Chondrocyte (in vitro differentiated cells): ENCODE measurements at regions not wholly inside any gene's neighbourhood (a gene's known extent, or its start where the extent isn't known, plus 50 kb on each side); places are given as distances from the start of the nearest gene placed in this dataset.
"Not testable (repeated sequence)": the region's sequence is repeated elsewhere in the genome, so short reads cannot be mapped to it uniquely, and the experiment has no call there.

Experiments used
- DNase-seq: peaks from one replicate; pipeline ENCODE4 v3.0.0; 2021; ENCODE audit warnings: mixed read lengths, low spot score
- H3K27ac Mint-ChIP-seq: one replicate; pipeline ENCODE4 v1.8.0; 2021; ENCODE audit warnings: mild to moderate bottlenecking, moderate library complexity, mixed read lengths; ENCODE audit not compliant: unreplicated experiment
- H3K27me3 Mint-ChIP-seq: 2 replicates; pipeline ENCODE4 v1.8.0; 2021; ENCODE audit warnings: low read depth, mixed read lengths
- H3K36me3 Mint-ChIP-seq: 2 replicates; pipeline ENCODE4 v1.8.0; 2021; ENCODE audit warnings: low read depth, mixed read lengths
- H3K4me1 Mint-ChIP-seq: 2 replicates; pipeline ENCODE4 v1.8.0; 2021; ENCODE audit warnings: low read depth, mild to moderate bottlenecking, mixed read lengths
- H3K4me3 Mint-ChIP-seq: one replicate; pipeline ENCODE4 v1.8.0; 2021; ENCODE audit warnings: mild to moderate bottlenecking, moderate library complexity, mixed read lengths; ENCODE audit not compliant: unreplicated experiment
- H3K9me3 Mint-ChIP-seq: 2 replicates; pipeline ENCODE4 v1.8.0; 2021; ENCODE audit warnings: low read depth, mixed read lengths
- TF ChIP-seq, protein P1 (sequence below): fragments of 200-600 bp; sonication (generic); IDR thresholded peaks from 2 replicates; pipeline ENCODE4 v1.5.0; 2021; ENCODE audit warnings: antibody characterized with exemption, mild to moderate bottlenecking, moderate library complexity

DNA sequence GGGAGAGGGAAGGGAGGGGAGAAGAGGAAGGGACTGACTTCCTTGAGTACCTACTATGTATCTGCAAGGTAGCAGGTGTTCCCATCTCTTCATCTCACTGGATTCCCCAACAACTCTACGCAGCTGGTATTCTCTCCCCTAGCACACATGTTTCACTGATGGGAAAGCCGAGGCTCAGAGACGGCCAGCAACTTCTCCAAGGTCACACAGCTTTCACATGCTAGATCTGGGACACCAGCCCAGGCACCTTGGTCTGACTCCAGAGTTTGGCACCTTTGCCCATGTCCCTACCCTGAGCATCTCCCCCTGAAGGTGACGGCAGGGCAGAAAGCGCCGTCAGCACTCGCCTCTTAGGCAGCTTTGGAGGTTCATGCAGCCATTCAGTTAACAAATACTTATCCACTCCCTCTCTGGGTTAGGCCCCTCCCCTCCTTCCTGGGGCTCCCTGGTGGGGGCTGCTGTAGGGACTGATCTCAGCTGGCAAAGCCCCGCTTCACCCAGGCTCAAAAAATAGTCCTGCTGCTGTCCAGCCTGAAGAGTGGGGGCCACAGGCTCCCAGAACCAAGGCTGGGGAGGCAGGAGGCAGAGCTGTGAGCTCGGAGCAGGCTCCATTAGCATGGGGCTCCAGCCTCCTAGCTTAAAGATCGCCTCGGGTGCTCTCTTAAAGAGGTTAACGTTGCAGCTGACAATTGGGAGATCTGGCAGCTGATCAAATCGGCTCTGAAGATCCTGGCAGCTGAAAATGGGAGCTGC lies 79.4 kb downstream of the IGLL1 start:
- H3K27me3 Mint-ChIP-seq = peaks cover 13% of the 10 kb centered on the region
- H3K9me3 Mint-ChIP-seq = no peaks in the 10 kb centered on the region
- no peak overlapping the region for H3K4me3 Mint-ChIP-seq
- H3K36me3 Mint-ChIP-seq = no peaks in the 10 kb centered on the region
- H3K27ac Mint-ChIP-seq = no peak overlapping the region
- peak; percentile 41 for DNase-seq
- TF ChIP-seq, protein P1, sequence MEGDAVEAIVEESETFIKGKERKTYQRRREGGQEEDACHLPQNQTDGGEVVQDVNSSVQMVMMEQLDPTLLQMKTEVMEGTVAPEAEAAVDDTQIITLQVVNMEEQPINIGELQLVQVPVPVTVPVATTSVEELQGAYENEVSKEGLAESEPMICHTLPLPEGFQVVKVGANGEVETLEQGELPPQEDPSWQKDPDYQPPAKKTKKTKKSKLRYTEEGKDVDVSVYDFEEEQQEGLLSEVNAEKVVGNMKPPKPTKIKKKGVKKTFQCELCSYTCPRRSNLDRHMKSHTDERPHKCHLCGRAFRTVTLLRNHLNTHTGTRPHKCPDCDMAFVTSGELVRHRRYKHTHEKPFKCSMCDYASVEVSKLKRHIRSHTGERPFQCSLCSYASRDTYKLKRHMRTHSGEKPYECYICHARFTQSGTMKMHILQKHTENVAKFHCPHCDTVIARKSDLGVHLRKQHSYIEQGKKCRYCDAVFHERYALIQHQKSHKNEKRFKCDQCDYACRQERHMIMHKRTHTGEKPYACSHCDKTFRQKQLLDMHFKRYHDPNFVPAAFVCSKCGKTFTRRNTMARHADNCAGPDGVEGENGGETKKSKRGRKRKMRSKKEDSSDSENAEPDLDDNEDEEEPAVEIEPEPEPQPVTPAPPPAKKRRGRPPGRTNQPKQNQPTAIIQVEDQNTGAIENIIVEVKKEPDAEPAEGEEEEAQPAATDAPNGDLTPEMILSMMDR = no peak
- H3K4me1 Mint-ChIP-seq = no peaks in the 10 kb centered on the region

DNA sequence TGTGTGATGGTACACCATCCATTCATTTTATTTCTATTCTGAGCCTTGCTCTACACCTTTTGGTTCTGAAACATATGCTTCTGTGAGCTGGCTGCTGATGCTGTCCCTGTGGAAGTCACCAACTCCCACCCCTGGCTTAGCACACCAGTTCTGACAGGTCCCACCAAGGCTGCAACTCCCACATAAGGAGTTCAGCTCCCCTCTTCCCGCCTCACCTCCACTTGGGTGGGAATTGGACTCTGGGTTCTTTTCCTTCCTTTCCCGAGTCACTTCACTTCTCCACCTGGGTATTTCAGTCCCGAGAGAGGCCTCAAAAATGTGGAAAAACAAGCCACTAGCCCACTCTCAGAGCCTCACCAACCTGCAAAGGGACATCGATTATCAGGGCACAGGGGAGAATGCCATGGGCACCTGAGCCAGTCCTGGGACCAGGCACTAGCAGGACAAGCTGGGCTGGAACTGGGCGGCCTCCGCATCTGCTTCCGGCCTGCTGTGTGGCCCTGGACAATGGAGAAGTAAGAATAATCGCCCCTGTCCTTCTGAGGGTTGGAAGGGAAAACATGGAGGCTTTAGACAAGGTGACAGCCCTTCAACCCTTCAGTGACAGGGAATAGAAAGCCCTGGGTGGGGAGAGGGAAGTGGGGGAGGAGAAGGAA lies 80.1 kb downstream of the IGLL1 start:
- H3K27me3 Mint-ChIP-seq = peaks cover 13% of the 10 kb centered on the region
- peak; percentile 28 for DNase-seq

DNA sequence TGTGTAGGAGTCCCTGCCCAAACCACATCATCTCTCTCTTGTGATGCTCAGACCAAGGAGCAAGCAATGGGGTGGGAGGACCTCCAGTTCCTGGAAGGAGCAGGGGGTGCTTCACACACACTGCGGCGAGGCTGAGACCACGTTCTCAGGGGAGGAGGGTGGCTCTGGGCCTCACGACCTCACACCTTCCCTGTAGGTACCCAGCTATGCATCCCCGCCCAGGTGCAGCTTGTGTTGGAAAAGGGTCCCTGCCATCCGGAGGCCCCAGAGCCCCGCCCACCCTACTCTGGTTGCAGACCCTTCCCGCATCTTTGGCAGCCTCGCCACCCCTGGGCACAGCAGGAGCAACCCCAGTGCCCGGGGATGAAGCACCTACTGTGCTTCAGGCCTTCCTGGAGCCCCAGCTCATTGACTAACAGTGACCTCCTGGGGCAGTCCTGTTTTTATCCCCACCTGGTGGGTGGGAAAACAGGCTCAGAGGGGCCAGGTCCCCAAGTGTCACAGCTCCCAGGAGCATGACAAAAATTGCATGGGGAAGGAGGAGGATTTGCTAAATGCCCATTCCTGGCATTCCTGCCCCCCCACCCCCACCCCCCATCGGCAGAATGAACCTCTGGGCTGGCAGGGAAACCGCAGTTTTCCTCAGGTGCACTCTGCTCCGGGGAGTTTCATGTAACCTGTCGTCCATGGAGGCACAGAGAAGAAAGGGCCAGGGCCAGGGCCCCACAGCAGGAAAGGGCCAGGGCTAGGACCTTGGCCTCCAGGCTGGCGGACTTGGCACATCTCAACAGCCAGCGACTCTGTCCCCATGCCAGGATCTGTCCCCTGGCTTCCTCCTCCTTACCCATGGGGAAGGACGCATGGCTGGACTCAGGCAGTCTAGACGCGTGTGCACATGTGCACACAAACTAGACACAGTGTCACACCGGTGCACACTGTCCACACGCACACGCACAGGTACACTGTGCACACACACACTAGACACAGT lies 81.0 kb downstream of the IGLL1 start:
- DNase-seq = peak; percentile 58

More for the DNA sequence above, 80.1 kb downstream of the IGLL1 start:
- no peak overlapping the region for H3K4me3 Mint-ChIP-seq
- TF ChIP-seq, protein P1 = no peak
- no peaks in the 10 kb centered on the region for H3K9me3 Mint-ChIP-seq
- no peak overlapping the region for H3K27ac Mint-ChIP-seq
- H3K36me3 Mint-ChIP-seq = no peaks in the 10 kb centered on the region
- no peaks in the 10 kb centered on the region for H3K4me1 Mint-ChIP-seq

DNA sequence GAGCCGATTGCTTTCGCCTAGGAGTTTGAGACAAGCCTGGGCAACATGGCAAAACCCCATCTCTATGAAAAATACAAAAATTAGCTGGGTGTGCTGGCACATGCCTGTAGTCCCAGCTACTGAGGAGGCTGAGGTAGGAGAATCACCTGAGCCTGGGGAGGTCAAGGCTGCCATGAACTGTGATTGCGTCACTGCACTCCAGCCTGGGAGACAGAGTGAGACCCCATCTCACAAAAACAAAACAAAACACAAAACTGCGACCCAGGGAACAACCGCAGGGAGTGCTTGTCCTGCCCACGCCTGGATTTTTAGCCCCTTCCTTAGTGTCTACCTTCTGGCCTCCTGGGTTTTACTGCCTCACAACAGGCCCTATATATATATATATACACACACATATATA lies 82.2 kb downstream of the IGLL1 start:
- H3K4me3 Mint-ChIP-seq, H3K27ac Mint-ChIP-seq, H3K36me3 Mint-ChIP-seq, H3K9me3 Mint-ChIP-seq, H3K4me1 Mint-ChIP-seq: not testable (repeated sequence)
- peak; percentile 20 for DNase-seq
- peaks cover 11% of the 10 kb centered on the region for H3K27me3 Mint-ChIP-seq

More for the DNA sequence above, 81.0 kb downstream of the IGLL1 start:
- no peaks in the 10 kb centered on the region for H3K9me3 Mint-ChIP-seq
- no peaks in the 10 kb centered on the region for H3K4me1 Mint-ChIP-seq
- no peaks in the 10 kb centered on the region for H3K36me3 Mint-ChIP-seq
- TF ChIP-seq, protein P1 = no peak
- H3K27ac Mint-ChIP-seq = no peak overlapping the region
- no peak overlapping the region for H3K4me3 Mint-ChIP-seq
- H3K27me3 Mint-ChIP-seq = peaks cover 11% of the 10 kb centered on the region

DNA sequence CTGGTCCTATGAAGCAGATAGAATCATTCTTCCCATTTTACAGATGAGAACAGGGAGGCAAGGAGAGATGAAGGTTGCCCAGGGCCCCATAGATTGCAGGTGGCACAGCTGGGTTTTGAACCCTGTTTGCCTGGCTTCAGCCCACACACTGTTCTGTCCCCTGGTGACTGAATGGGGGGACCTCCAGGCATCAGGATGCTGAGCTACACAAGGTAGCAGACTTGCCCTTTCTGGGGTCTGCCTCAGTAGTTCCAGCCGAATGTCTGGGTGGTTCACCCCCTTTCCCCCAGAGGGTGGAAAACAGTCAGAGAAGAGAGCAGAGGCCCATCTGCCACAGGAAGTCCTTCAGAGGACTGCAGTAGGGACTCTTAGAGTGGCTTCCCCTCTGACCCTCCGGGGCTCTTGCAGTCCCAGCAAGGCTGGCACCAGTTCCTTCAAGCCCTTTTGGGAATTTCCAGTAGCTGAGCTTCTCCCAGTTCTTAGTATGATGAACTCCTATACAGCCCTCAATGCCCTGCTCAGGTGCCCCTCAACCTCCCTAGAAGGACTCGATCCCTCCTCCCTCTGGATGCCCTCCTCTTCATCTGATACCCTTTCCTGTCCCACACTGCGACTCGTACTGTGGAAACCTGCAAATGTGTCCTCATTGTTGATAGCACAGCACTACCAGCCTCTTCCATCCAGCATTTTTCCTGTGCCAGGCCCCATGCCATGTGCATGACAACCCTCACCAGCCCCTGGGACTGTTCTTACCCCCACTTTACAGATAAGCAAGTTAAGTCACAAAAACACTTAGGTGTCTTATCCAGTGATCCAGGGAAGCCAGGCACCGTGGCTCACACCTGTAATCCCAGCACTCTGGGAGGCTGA lies 82.8 kb downstream of the IGLL1 start:
- no peak overlapping the region for H3K27ac Mint-ChIP-seq

More for the DNA sequence above, 82.8 kb downstream of the IGLL1 start:
- DNase-seq = peak; percentile 22
- peaks cover 11% of the 10 kb centered on the region for H3K27me3 Mint-ChIP-seq
- H3K4me3 Mint-ChIP-seq = no peak overlapping the region
- H3K36me3 Mint-ChIP-seq = no peaks in the 10 kb centered on the region
- no peaks in the 10 kb centered on the region for H3K4me1 Mint-ChIP-seq
- no peaks in the 10 kb centered on the region for H3K9me3 Mint-ChIP-seq
- TF ChIP-seq, protein P1 = no peak
